H9 (cell line): ENCODE measurements at regions not wholly inside any gene's neighbourhood (a gene's known extent, or its start where the extent isn't known, plus 50 kb on each side); places are given as distances from the start of the nearest gene placed in this dataset.

Source experiments
- DNase-seq: peaks from one replicate; pipeline ENCODE4 v3.0.0-alpha.2; 2017
- H2AFZ ChIP-seq: one replicate; pipeline ENCODE4 v1.6.1; 2013; ENCODE audit warnings: mild to moderate bottlenecking, low read length, control low read depth, moderate library complexity
- H2AK5ac ChIP-seq: 2 replicates; pipeline ENCODE4 v1.6.1; 2013; ENCODE audit warnings: low read length, control low read depth, mixed read lengths; ENCODE audit not compliant: insufficient read length
- H2BK120ac ChIP-seq: one replicate; pipeline ENCODE4 v1.6.1; 2013; ENCODE audit warnings: low read depth, mild to moderate bottlenecking, low read length, control low read depth, inconsistent platforms; ENCODE audit not compliant: poor library complexity, severe bottlenecking
- H2BK12ac ChIP-seq: 2 replicates; pipeline ENCODE4 v1.6.1; 2013; ENCODE audit warnings: low read length, control low read depth, mixed read lengths, low read depth; ENCODE audit not compliant: insufficient read length
- H2BK15ac ChIP-seq: 2 replicates; pipeline ENCODE4 v1.6.1; 2013; ENCODE audit warnings: low read depth, low read length, control low read depth
- H2BK20ac ChIP-seq: one replicate; pipeline ENCODE4 v1.6.1; 2013; ENCODE audit warnings: low read depth, mild to moderate bottlenecking, low read length, control low read depth, inconsistent platforms; ENCODE audit not compliant: poor library complexity, severe bottlenecking
- H2BK5ac ChIP-seq: 2 replicates; pipeline ENCODE4 v1.6.1; 2013; ENCODE audit warnings: low read length, control low read depth, mixed read lengths; ENCODE audit not compliant: insufficient read length
- H3K14ac ChIP-seq: 2 replicates; pipeline ENCODE4 v1.6.1; 2013; ENCODE audit warnings: low read length, control low read depth; ENCODE audit not compliant: insufficient read depth
- H3K18ac ChIP-seq: 2 replicates; pipeline ENCODE4 v1.6.1; 2013; ENCODE audit warnings: low read depth, mild to moderate bottlenecking, mixed read lengths, low read length, control low read depth; ENCODE audit not compliant: insufficient read length
- H3K23ac ChIP-seq: 2 replicates; pipeline ENCODE4 v1.6.1; 2013; ENCODE audit warnings: low read length, control low read depth, mixed read lengths, low read depth; ENCODE audit not compliant: insufficient read length
- H3K23me2 ChIP-seq: 2 replicates; pipeline ENCODE4 v1.6.1; 2013; ENCODE audit warnings: low read depth, mild to moderate bottlenecking, mixed read lengths, low read length, control low read depth; ENCODE audit not compliant: insufficient read length, poor library complexity, severe bottlenecking
- H3K27ac ChIP-seq: 2 replicates; pipeline ENCODE4 v1.5.1; 2013; ENCODE audit warnings: low read length, control low read depth, mixed read lengths, low read depth; ENCODE audit not compliant: insufficient read length
- H3K27me3 ChIP-seq: 2 replicates; pipeline ENCODE4 v1.6.1; 2013; ENCODE audit warnings: low read length, control low read depth, inconsistent platforms; ENCODE audit not compliant: insufficient read depth
- H3K4ac ChIP-seq: 2 replicates; pipeline ENCODE4 v1.6.1; 2013; ENCODE audit warnings: low read depth, mild to moderate bottlenecking, control low read depth, inconsistent platforms, low read length, moderate library complexity
- H3K4me1 ChIP-seq: 2 replicates; pipeline ENCODE4 v1.6.1; 2013; ENCODE audit warnings: low read length, control low read depth, inconsistent platforms; ENCODE audit not compliant: insufficient read depth
- H3K4me2 ChIP-seq: 2 replicates; pipeline ENCODE4 v1.6.1; 2013; ENCODE audit warnings: low read length, control low read depth, mixed read lengths; ENCODE audit not compliant: insufficient read length, insufficient read depth
- H3K56ac ChIP-seq: 2 replicates; pipeline ENCODE4 v1.6.1; 2013; ENCODE audit warnings: low read depth, mild to moderate bottlenecking, mixed read lengths, low read length, control low read depth; ENCODE audit not compliant: insufficient read length
- H3K79me1 ChIP-seq: 2 replicates; pipeline ENCODE4 v1.6.1; 2013; ENCODE audit warnings: low read depth, mild to moderate bottlenecking, moderate library complexity, low read length, control low read depth, inconsistent platforms; ENCODE audit not compliant: insufficient read depth, poor library complexity, severe bottlenecking
- H3K79me2 ChIP-seq: 2 replicates; pipeline ENCODE4 v1.6.1; 2013; ENCODE audit warnings: low read length, control low read depth, inconsistent platforms; ENCODE audit not compliant: insufficient read depth
- H3K9ac ChIP-seq: 2 replicates; pipeline ENCODE4 v1.6.1; 2013; ENCODE audit warnings: low read length, control low read depth, mixed read lengths; ENCODE audit not compliant: insufficient read length; ENCODE audit errors: extremely low read depth
- H3K9me3 ChIP-seq: one replicate; pipeline ENCODE4 v1.6.1; 2013; ENCODE audit warnings: low read depth, low read length, inconsistent platforms; ENCODE audit not compliant: control insufficient read depth
- H3T11ph ChIP-seq: one replicate; pipeline ENCODE4 v1.6.1; 2013; ENCODE audit warnings: mild to moderate bottlenecking, low read length, control low read depth, inconsistent platforms
- H4K20me1 ChIP-seq: one replicate; pipeline ENCODE4 v1.6.1; 2013; ENCODE audit not compliant: control insufficient read depth, insufficient read length, insufficient read depth
- H4K5ac ChIP-seq: 2 replicates; pipeline ENCODE4 v1.6.1; 2013; ENCODE audit warnings: low read depth, mild to moderate bottlenecking, mixed read lengths, low read length, control low read depth; ENCODE audit not compliant: insufficient read length
- H4K8ac ChIP-seq: replicated peaks from 2 replicates; pipeline ENCODE4 v1.6.1; 2013; ENCODE audit warnings: low read length, control low read depth, mixed read lengths, low read depth; ENCODE audit not compliant: insufficient read length
- H4K91ac ChIP-seq: 2 replicates; pipeline ENCODE4 v1.6.1; 2013; ENCODE audit warnings: low read depth, mild to moderate bottlenecking, moderate library complexity, mixed read lengths, low read length, control low read depth; ENCODE audit not compliant: insufficient read length
- H3K27ac Mint-ChIP-seq, 3 experiments: 2 replicates in 2 of 3; 3 replicates in 1 of 3; pipeline ENCODE4 v1.8.0; 2020 to 2021; ENCODE audit warnings: mixed read lengths in 3 of 3, mild to moderate bottlenecking in 1 of 3, moderate library complexity in 1 of 3
- H3K27me3 Mint-ChIP-seq: 2 replicates; pipeline ENCODE4 v1.8.0; 2021; ENCODE audit warnings: low read depth, mild to moderate bottlenecking, moderate library complexity, mixed read lengths
- H3K36me3 Mint-ChIP-seq, 3 experiments: 2 replicates in 2 of 3; 3 replicates in 1 of 3; pipeline ENCODE4 v1.8.0; 2020 to 2021; ENCODE audit warnings: low read depth in 3 of 3, mixed read lengths in 3 of 3; ENCODE audit not compliant: insufficient read depth in 1 of 3
- H3K4me1 Mint-ChIP-seq, 2 experiments: 2 replicates each; pipeline ENCODE4 v1.8.0; 2020; ENCODE audit warnings: mixed read lengths in 2 of 2
- H3K4me3 Mint-ChIP-seq, 2 experiments: 2 replicates in 1 of 2; 3 replicates in 1 of 2; pipeline ENCODE4 v1.8.0; 2020 to 2021; ENCODE audit warnings: mild to moderate bottlenecking in 2 of 2, mixed read lengths in 2 of 2, moderate library complexity in 1 of 2
- H3K9me3 Mint-ChIP-seq, 2 experiments: 2 replicates in 1 of 2; 3 replicates in 1 of 2; pipeline ENCODE4 v1.8.0; 2020; ENCODE audit warnings: mild to moderate bottlenecking in 2 of 2, mixed read lengths in 2 of 2, moderate library complexity in 1 of 2
- CTCF ChIP-seq: fragments of 200-600 bp; sonication (generic); conservative IDR thresholded peaks from 3 replicates; pipeline ENCODE4 v1.8.0; 2021; ENCODE audit warnings: antibody characterized with exemption, mild to moderate bottlenecking
- WGBS: extraction: QIAGEN DNeasy Blood & Tissue Kit; methylation state at CpG from one replicate; pipeline ENCODE4 v1.1.7; 2013; ENCODE audit warnings: missing lambda C conversion rate, low lambda C conversion rate, mixed read lengths; ENCODE audit not compliant: insufficient read length; ENCODE audit errors: extremely low coverage; 5-methylcytosine and 5-hydroxymethylcytosine counted together

- H3T11ph ChIP-seq, result no peak overlapping the region
- TF ChIP-seq CTCF, result no peak
- no peaks in the 10 kb centered on the region for H3K4me1 ChIP-seq
- no peak overlapping the region for H3K9ac ChIP-seq
- H3K23ac ChIP-seq, result no peak overlapping the region
- H4K5ac ChIP-seq, result no peak overlapping the region
- H3K4me1 Mint-ChIP-seq, result no peaks in the 10 kb centered on the region
- no peak overlapping the region for H2BK120ac ChIP-seq
- no peaks in the 10 kb centered on the region; a peak in 1 of 7 replicates for H3K36me3 Mint-ChIP-seq
- no peak overlapping the region for H2BK20ac ChIP-seq
- H3K9me3 Mint-ChIP-seq, result no peaks in the 10 kb centered on the region; a peak in 1 of 5 replicates
- no peaks in the 10 kb centered on the region for H3K23me2 ChIP-seq
- no peak for DNase-seq
- no peak overlapping the region for H2AK5ac ChIP-seq
- no peak overlapping the region for H2BK12ac ChIP-seq
- no peaks in the 10 kb centered on the region for H4K20me1 ChIP-seq
- no peaks in the 10 kb centered on the region for H3K27me3 ChIP-seq
- no peak overlapping the region for H3K18ac ChIP-seq
- H3K79me2 ChIP-seq, result no peaks in the 10 kb centered on the region
- peaks cover 12% of the 10 kb centered on the region for H3K27me3 Mint-ChIP-seq
- no peak overlapping the region for H2AFZ ChIP-seq
- no peak overlapping the region for H3K27ac ChIP-seq
- H3K9me3 ChIP-seq, result no peaks in the 10 kb centered on the region
- H3K79me1 ChIP-seq, result no peaks in the 10 kb centered on the region
- H3K4me3 Mint-ChIP-seq, result no peak overlapping the region
- no peak overlapping the region for H3K4me2 ChIP-seq
- no peak overlapping the region for H3K14ac ChIP-seq
- H3K56ac ChIP-seq, result no peak overlapping the region
- no peak overlapping the region for H3K4ac ChIP-seq
- H2BK15ac ChIP-seq, result no peak overlapping the region
- no peak overlapping the region for H4K8ac ChIP-seq
- H4K91ac ChIP-seq, result no peak overlapping the region
- H3K27ac Mint-ChIP-seq, result no peak overlapping the region
- H2BK5ac ChIP-seq, result no peak overlapping the region
- no CpG with 5 or more reads among the region's 4 CpGs for WGBS
These were observed 74.0 kb upstream of the KLF3 start for GRCh38 chr4:38590046-38590445.
